ENCODE measurements at regions not wholly inside any gene's neighbourhood (a gene's known extent, or its start where the extent isn't known, plus 50 kb on each side); places are given as distances from the start of the nearest gene placed in this dataset.

DNA sequence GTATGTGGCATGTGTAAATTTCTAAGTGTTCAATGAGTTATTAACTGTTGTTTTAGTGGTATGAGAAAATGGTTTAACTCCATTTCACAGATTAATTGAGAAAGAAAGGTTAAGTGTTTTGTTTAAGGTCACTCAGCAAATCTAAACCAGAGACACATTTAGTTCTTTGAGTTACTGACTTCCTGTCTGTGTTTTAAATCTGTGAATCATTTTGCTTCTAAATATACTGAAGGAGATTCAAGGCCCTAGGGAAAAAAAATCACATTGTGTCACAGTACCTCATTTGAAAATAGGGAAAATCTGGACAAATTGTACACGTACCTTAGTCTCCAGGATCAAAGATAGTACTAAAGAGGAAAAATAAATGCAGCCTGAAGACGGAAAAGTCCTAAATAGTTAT is 368.2 kb downstream of the TMEM161B start:
- DNase-seq (ENCODE audit: low read depth): no peak
- H3K4me3 ChIP-seq (ENCODE audit: low read depth, low read length): no peak overlapping the region
- TF ChIP-seq, protein P1, sequence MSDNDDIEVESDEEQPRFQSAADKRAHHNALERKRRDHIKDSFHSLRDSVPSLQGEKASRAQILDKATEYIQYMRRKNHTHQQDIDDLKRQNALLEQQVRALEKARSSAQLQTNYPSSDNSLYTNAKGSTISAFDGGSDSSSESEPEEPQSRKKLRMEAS (IDR thresholded peaks at IDR 0.05; ENCODE audit: low read depth, low read length): no peak
- TF ChIP-seq POLR2A (IDR thresholded peaks at IDR 0.05; ENCODE audit: extremely low read depth, insufficient read length): no peak
- no peak for TF ChIP-seq MYC (IDR thresholded peaks at IDR 0.05; ENCODE audit: low read depth, low read length)
- no peak for TF ChIP-seq CTCF (IDR thresholded peaks at IDR 0.05; ENCODE audit: low read depth, low read length)

GRCh38 chr5:87899721-87900131 is 368.9 kb downstream of the TMEM161B start:
- H3K4me3 ChIP-seq (ENCODE audit: low read depth, low read length): no peak overlapping the region
- no peak for TF ChIP-seq POLR2A (IDR thresholded peaks at IDR 0.05; ENCODE audit: extremely low read depth, insufficient read length)
- TF ChIP-seq, protein P1 (IDR thresholded peaks at IDR 0.05; ENCODE audit: low read depth, low read length): no peak
- no peak for TF ChIP-seq CTCF (IDR thresholded peaks at IDR 0.05; ENCODE audit: low read depth, low read length)
- no peak for TF ChIP-seq MYC (IDR thresholded peaks at IDR 0.05; ENCODE audit: low read depth, low read length)
- DNase-seq (ENCODE audit: low read depth): peak; percentile 69

- peak; percentile 24 for DNase-seq (ENCODE audit: low read depth)
- no peak overlapping the region for H3K4me3 ChIP-seq (ENCODE audit: low read depth, low read length)
- TF ChIP-seq CTCF (IDR thresholded peaks at IDR 0.05; ENCODE audit: low read depth, low read length) (no peak), MYC (IDR thresholded peaks at IDR 0.05; ENCODE audit: low read depth, low read length) (no peak)
Observed at GRCh38 chr5:87899208-87899661, 369.4 kb downstream of the TMEM161B start.

GRCh38 chr5:87898574-87898973 is 370.1 kb downstream of the TMEM161B start:
- no peak overlapping the region for H3K4me3 ChIP-seq (ENCODE audit: low read depth, low read length)
- no peak for TF ChIP-seq POLR2A (IDR thresholded peaks at IDR 0.05; ENCODE audit: extremely low read depth, insufficient read length)
- no peak for TF ChIP-seq CTCF (IDR thresholded peaks at IDR 0.05; ENCODE audit: low read depth, low read length)
- TF ChIP-seq MYC (IDR thresholded peaks at IDR 0.05; ENCODE audit: low read depth, low read length): no peak
- TF ChIP-seq, protein P1 (IDR thresholded peaks at IDR 0.05; ENCODE audit: low read depth, low read length): no peak
- DNase-seq (ENCODE audit: low read depth): no peak

DNA sequence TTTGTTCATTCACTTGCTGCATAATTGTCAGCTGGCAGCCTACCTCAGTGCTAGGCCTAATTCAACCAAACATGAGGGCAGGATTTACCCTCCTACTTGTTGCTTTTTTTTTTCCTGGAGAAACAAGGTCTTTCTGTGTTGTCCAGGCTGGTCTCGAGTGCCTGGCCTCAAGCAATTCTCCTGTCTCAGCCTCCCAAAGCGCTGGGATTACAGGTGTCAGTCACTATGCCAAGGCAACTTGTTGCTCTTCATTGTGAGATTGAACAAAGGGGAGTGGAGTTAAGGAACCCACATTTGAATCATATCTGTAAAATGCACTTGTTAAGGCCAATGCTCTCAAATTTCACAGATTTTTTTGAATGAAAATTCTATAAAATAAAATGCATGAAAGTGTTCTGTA is 380.5 kb downstream of the TMEM161B start:
- TF ChIP-seq MYC (IDR thresholded peaks at IDR 0.05; ENCODE audit: low read depth, low read length) (no peak), CTCF (IDR thresholded peaks at IDR 0.05; ENCODE audit: low read depth, low read length) (no peak), POLR2A (IDR thresholded peaks at IDR 0.05; ENCODE audit: extremely low read depth, insufficient read length) (no peak)
- TF ChIP-seq, protein P1 (IDR thresholded peaks at IDR 0.05; ENCODE audit: low read depth, low read length): no peak
- no peak overlapping the region for H3K4me3 ChIP-seq (ENCODE audit: low read depth, low read length)
- DNase-seq (ENCODE audit: low read depth): no peak

- TF ChIP-seq POLR2A (IDR thresholded peaks at IDR 0.05; ENCODE audit: extremely low read depth, insufficient read length): no peak
- no peak for TF ChIP-seq MYC (IDR thresholded peaks at IDR 0.05; ENCODE audit: low read depth, low read length)
- TF ChIP-seq, protein P1 (IDR thresholded peaks at IDR 0.05; ENCODE audit: low read depth, low read length): no peak
- no peak for DNase-seq (ENCODE audit: low read depth)
- no peak overlapping the region for H3K4me3 ChIP-seq (ENCODE audit: low read depth, low read length)
Observed at GRCh38 chr5:87887247-87887646, 381.4 kb downstream of the TMEM161B start.
